ENCODE measurements at regions not wholly inside any gene's neighbourhood (a gene's known extent, or its start where the extent isn't known, plus 50 kb on each side); places are given as distances from the start of the nearest gene placed in this dataset.

DNA sequence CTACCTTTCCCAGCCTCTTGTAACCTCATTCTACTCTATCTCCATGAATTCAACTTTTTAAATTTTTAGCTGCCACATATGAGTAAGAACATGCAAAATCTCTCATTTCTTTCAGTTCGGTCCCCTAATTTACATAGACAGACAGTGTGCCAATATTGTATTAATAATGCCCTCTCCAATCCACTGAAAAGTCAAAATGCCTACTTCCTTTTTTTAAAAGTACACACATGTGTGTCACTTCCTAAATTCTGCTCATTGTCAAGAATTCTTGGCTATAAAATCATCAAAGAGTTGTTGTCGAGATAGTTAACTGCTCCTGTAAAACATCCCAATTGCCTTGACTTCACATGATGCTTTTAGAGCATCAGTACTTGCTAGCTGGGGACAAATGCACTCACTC lies 84.2 kb upstream of the IL12A start:
- TF ChIP-seq POLR2A (IDR thresholded peaks at IDR 0.05; ENCODE audit: extremely low read depth, insufficient read length), result no peak
- TF ChIP-seq, protein P1, sequence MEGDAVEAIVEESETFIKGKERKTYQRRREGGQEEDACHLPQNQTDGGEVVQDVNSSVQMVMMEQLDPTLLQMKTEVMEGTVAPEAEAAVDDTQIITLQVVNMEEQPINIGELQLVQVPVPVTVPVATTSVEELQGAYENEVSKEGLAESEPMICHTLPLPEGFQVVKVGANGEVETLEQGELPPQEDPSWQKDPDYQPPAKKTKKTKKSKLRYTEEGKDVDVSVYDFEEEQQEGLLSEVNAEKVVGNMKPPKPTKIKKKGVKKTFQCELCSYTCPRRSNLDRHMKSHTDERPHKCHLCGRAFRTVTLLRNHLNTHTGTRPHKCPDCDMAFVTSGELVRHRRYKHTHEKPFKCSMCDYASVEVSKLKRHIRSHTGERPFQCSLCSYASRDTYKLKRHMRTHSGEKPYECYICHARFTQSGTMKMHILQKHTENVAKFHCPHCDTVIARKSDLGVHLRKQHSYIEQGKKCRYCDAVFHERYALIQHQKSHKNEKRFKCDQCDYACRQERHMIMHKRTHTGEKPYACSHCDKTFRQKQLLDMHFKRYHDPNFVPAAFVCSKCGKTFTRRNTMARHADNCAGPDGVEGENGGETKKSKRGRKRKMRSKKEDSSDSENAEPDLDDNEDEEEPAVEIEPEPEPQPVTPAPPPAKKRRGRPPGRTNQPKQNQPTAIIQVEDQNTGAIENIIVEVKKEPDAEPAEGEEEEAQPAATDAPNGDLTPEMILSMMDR (IDR thresholded peaks at IDR 0.05; ENCODE audit: low read depth, low read length), result no peak
- TF ChIP-seq, protein P2, sequence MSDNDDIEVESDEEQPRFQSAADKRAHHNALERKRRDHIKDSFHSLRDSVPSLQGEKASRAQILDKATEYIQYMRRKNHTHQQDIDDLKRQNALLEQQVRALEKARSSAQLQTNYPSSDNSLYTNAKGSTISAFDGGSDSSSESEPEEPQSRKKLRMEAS (IDR thresholded peaks at IDR 0.05; ENCODE audit: low read depth, low read length), result no peak
- TF ChIP-seq MYC (IDR thresholded peaks at IDR 0.05; ENCODE audit: low read depth, low read length), result no peak
- peak; percentile 18 for DNase-seq (ENCODE audit: low read depth)
- H3K4me3 ChIP-seq (ENCODE audit: low read depth, low read length), result no peak overlapping the region

DNA sequence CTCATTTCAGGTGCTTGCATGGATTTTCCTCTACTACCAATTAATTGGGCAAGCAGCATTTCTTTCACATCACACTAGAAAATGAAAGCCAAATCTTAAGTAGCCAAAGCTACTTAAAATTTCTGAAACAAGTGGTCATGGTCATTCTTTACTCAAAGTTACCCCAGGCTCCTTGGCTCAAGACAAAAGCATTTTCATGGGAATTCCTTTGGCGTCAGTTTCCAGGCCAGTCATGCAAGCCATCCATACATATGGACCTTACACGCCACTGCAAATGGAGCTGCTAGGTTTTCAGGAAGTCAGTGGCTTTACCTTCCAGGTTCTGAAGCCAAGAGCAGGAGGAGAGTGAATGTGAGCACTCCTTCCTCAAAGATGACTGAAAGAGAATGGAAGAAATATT lies 83.7 kb upstream of the IL12A start:
- TF ChIP-seq MYC (IDR thresholded peaks at IDR 0.05; ENCODE audit: low read depth, low read length) (no peak), POLR2A (IDR thresholded peaks at IDR 0.05; ENCODE audit: extremely low read depth, insufficient read length) (no peak)
- TF ChIP-seq, protein P1 (IDR thresholded peaks at IDR 0.05; ENCODE audit: low read depth, low read length), result no peak
- TF ChIP-seq, protein P2 (IDR thresholded peaks at IDR 0.05; ENCODE audit: low read depth, low read length), result no peak
- H3K4me3 ChIP-seq (ENCODE audit: low read depth, low read length), result no peak overlapping the region
- no peak for DNase-seq (ENCODE audit: low read depth)

DNA sequence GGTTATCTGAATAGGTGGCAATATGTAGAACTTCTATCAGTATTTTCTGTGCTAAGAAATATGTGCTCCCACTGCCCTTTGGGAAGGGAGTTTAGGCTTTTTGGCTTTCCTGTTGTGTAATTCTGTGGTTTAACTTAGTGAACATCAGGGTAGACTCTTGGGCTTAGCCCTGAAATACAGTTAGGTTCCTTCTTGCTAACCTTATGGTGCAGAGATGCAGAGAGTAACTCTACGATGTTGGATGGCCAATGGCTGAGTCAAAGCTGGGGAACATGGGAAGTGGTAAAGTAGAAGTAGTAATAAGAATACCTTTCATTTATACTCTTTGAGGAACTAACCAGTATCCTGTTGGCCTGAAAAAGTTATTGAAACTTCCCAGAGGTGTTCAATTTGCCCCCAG lies 80.8 kb upstream of the IL12A start:
- H3K4me3 ChIP-seq (ENCODE audit: low read depth, low read length), result no peak overlapping the region
- DNase-seq (ENCODE audit: low read depth), result peak; percentile 79
- no peak for TF ChIP-seq POLR2A (IDR thresholded peaks at IDR 0.05; ENCODE audit: extremely low read depth, insufficient read length)
- TF ChIP-seq MYC (IDR thresholded peaks at IDR 0.05; ENCODE audit: low read depth, low read length), result no peak
- TF ChIP-seq, protein P2 (IDR thresholded peaks at IDR 0.05; ENCODE audit: low read depth, low read length), result no peak
- TF ChIP-seq, protein P1 (IDR thresholded peaks at IDR 0.05; ENCODE audit: low read depth, low read length), result no peak

DNA sequence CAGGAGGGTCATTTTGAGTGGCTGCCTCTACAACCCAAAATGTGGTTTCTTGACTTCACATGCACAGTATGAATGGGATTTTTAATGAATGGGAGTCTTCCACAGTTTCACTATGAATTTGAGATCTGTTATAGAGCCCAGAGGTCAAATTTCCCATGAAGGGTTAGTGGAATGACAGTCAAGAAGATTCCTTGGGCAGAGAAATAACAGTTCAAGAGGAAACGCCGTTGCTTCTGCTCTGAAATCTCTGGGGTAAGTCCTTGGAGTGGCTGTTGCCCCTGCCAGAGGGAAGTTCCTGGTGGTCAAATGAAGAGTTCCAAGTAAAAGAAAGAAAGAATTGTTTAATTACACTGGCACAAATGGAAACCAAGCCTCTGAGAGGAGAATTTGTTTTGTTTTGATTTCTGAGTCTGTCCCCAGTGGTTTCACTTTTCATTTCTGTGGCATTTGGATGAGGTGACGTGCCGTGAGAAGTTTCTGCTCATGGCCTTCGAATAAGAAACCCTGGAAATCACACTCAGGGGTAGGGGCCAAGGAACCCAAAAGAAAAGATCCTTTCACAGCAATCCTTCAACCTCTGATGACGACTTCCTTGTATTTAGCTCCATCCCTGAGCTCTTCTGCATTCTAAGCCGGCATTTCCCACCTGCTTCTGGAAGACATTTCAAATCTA lies 77.5 kb upstream of the IL12A start:
- H3K4me3 ChIP-seq (ENCODE audit: low read depth, low read length), result no peak overlapping the region
- no peak for DNase-seq (ENCODE audit: low read depth)
- TF ChIP-seq POLR2A (IDR thresholded peaks at IDR 0.05; ENCODE audit: extremely low read depth, insufficient read length) (no peak), MYC (IDR thresholded peaks at IDR 0.05; ENCODE audit: low read depth, low read length) (no peak)
- TF ChIP-seq, protein P1 (IDR thresholded peaks at IDR 0.05; ENCODE audit: low read depth, low read length), result no peak
- TF ChIP-seq, protein P2 (IDR thresholded peaks at IDR 0.05; ENCODE audit: low read depth, low read length), result no peak

DNA sequence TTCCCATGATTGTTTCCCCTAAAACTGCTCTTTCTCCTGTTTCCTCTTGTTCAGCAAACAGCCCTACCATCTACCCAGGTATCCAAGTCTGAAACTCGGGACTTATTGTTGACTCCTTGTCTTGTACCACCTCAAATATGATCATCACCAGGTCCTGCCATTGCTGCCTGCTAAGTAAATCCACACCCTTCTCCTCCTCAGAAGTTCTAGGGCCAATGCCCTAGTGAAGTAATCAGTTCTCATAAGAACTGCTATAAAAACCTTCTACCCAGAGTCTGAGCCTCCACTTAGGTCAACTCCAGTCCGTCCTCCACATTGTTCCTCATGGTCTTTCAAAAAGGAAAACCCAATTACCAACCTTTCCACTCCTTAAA lies 77.0 kb upstream of the IL12A start:
- DNase-seq (ENCODE audit: low read depth), result no peak
- H3K4me3 ChIP-seq (ENCODE audit: low read depth, low read length), result no peak overlapping the region

More for the DNA sequence above, 77.0 kb upstream of the IL12A start:
- no peak for TF ChIP-seq MYC (IDR thresholded peaks at IDR 0.05; ENCODE audit: low read depth, low read length)
- TF ChIP-seq, protein P1 (IDR thresholded peaks at IDR 0.05; ENCODE audit: low read depth, low read length), result no peak

Measured in NB4 (cell line).